Trophoblast cell (in vitro differentiated cells and primary cell): ENCODE measurements at regions not wholly inside any gene's neighbourhood (a gene's known extent, or its start where the extent isn't known, plus 50 kb on each side); places are given as distances from the start of the nearest gene placed in this dataset.

Source experiments
- DNase-seq, 2 donors: peaks; one replicate each; pipeline ENCODE4 v3.0.0-alpha.2; 2016
- H2AFZ ChIP-seq: 2 replicates; pipeline ENCODE4 v1.6.1; 2013; ENCODE audit warnings: low read length, moderate library complexity, mild to moderate bottlenecking; ENCODE audit not compliant: insufficient read depth, poor library complexity
- H2AK5ac ChIP-seq: 2 replicates; pipeline ENCODE4 v1.6.1; 2013; ENCODE audit warnings: mild to moderate bottlenecking, low read length
- H2BK120ac ChIP-seq: 2 replicates; pipeline ENCODE4 v1.6.1; 2013; ENCODE audit warnings: low read length, mild to moderate bottlenecking, moderate library complexity; ENCODE audit not compliant: insufficient read depth, poor library complexity
- H2BK12ac ChIP-seq: 2 replicates; pipeline ENCODE4 v1.6.1; 2013; ENCODE audit warnings: mild to moderate bottlenecking, low read length, moderate library complexity
- H2BK5ac ChIP-seq: 2 replicates; pipeline ENCODE4 v1.6.1; 2013; ENCODE audit warnings: low read length, low read depth, moderate library complexity, mild to moderate bottlenecking; ENCODE audit not compliant: poor library complexity
- H3K14ac ChIP-seq: 2 replicates; pipeline ENCODE4 v1.6.1; 2013; ENCODE audit warnings: mild to moderate bottlenecking, low read length
- H3K18ac ChIP-seq: 2 replicates; pipeline ENCODE4 v1.6.1; 2013; ENCODE audit warnings: mild to moderate bottlenecking, low read length
- H3K23ac ChIP-seq: 2 replicates; pipeline ENCODE4 v1.6.1; 2013; ENCODE audit warnings: low read length
- H3K27ac ChIP-seq: 2 replicates; pipeline ENCODE4 v1.5.1; 2013; ENCODE audit warnings: low read depth, mild to moderate bottlenecking, inconsistent platforms, low read length, moderate library complexity
- H3K27me3 ChIP-seq: 2 replicates; pipeline ENCODE4 v1.6.1; 2013; ENCODE audit warnings: inconsistent platforms, mild to moderate bottlenecking, low read length, moderate library complexity; ENCODE audit not compliant: insufficient read depth
- H3K36me3 ChIP-seq, 2 experiments: 1 replicate in 1 of 2; 2 replicates in 1 of 2; pipeline ENCODE4 v1.6.1; 2013; ENCODE audit warnings: low read length in 2 of 2, mild to moderate bottlenecking in 2 of 2, moderate library complexity in 1 of 2; ENCODE audit not compliant: insufficient read depth in 2 of 2, control insufficient read depth in 1 of 2
- H3K4ac ChIP-seq: 2 replicates; pipeline ENCODE4 v1.6.1; 2013; ENCODE audit warnings: low read depth, mild to moderate bottlenecking, low read length, moderate library complexity
- H3K4me1 ChIP-seq, 2 experiments: 1 replicate in 1 of 2; 2 replicates in 1 of 2; pipeline ENCODE4 v1.6.1; 2013; ENCODE audit warnings: low read length in 2 of 2, mild to moderate bottlenecking in 2 of 2, moderate library complexity in 1 of 2; ENCODE audit not compliant: insufficient read depth in 2 of 2, control insufficient read depth in 1 of 2
- H3K4me2 ChIP-seq: 2 replicates; pipeline ENCODE4 v1.6.1; 2013; ENCODE audit warnings: inconsistent platforms, mild to moderate bottlenecking, low read length, moderate library complexity
- H3K4me3 ChIP-seq: 2 replicates; pipeline ENCODE4 v1.5.1; 2013; ENCODE audit warnings: mild to moderate bottlenecking, low read depth, low read length, inconsistent platforms
- H3K79me1 ChIP-seq: one replicate; pipeline ENCODE4 v1.6.1; 2013; ENCODE audit warnings: low read length
- H3K79me2 ChIP-seq: 2 replicates; pipeline ENCODE4 v1.6.1; 2013; ENCODE audit warnings: low read length, mild to moderate bottlenecking; ENCODE audit not compliant: control insufficient read depth, insufficient read depth, poor library complexity
- H3K9ac ChIP-seq: 2 replicates; pipeline ENCODE4 v1.6.1; 2013; ENCODE audit warnings: mild to moderate bottlenecking, low read length
- H3K9me3 ChIP-seq: 2 replicates; pipeline ENCODE4 v1.6.1; 2013; ENCODE audit warnings: low read depth, mild to moderate bottlenecking, control low read depth, inconsistent platforms, low read length; ENCODE audit not compliant: insufficient read depth
- H4K12ac ChIP-seq: 2 replicates; pipeline ENCODE4 v1.6.1; 2013; ENCODE audit warnings: low read depth, mild to moderate bottlenecking, low read length, moderate library complexity
- H4K8ac ChIP-seq: 2 replicates; pipeline ENCODE4 v1.6.1; 2013; ENCODE audit warnings: low read depth, mild to moderate bottlenecking, low read length, moderate library complexity
- H4K91ac ChIP-seq: one replicate; pipeline ENCODE4 v1.6.1; 2013; ENCODE audit warnings: low read depth, mild to moderate bottlenecking, low read length, moderate library complexity
- WGBS: extraction: QIAGEN DNeasy Blood & Tissue Kit; methylation state at CpG from one replicate; pipeline ENCODE4 v1.1.7; 2013; ENCODE audit warnings: missing lambda C conversion rate; ENCODE audit not compliant: insufficient read length, insufficient coverage; ENCODE audit errors: extremely low coverage; 5-methylcytosine and 5-hydroxymethylcytosine counted together

- Histone ChIP-seq H3K36me3 (no peaks in the 10 kb centered on the region), H2AK5ac (no peak overlapping the region), H3K18ac (no peak overlapping the region), H3K4ac (no peak overlapping the region), H3K4me2 (no peak overlapping the region), H3K4me1 (no peaks in the 10 kb centered on the region), H3K14ac (no peak overlapping the region), H2BK12ac (no peak overlapping the region), H3K9ac (no peak overlapping the region), H2BK5ac (no peak overlapping the region), H3K79me2 (no peaks in the 10 kb centered on the region), H3K9me3 (no peaks in the 10 kb centered on the region), H2BK120ac (no peak overlapping the region), H4K12ac (no peak overlapping the region), H3K79me1 (no peaks in the 10 kb centered on the region), H3K27ac (no peak overlapping the region), H4K8ac (no peak overlapping the region), H2AFZ (no peak overlapping the region), H3K27me3 (no peaks in the 10 kb centered on the region), H3K23ac (no peak overlapping the region), H3K4me3 (no peak overlapping the region), H4K91ac (no peak overlapping the region)
- no peak for DNase-seq
- WGBS: no CpG with 5 or more reads among the region's 1 CpG
Observed at GRCh38 chr11:38446336-38446735, 1848.3 kb upstream of the RAG2 start.

GRCh38 chr11:38438091-38438490 lies 1840.1 kb upstream of the RAG2 start:
- Histone ChIP-seq H3K27me3 (no peaks in the 10 kb centered on the region), H2AK5ac (no peak overlapping the region), H3K27ac (no peak overlapping the region), H2BK120ac (no peak overlapping the region), H3K79me2 (no peaks in the 10 kb centered on the region), H2AFZ (no peak overlapping the region), H2BK12ac (no peak overlapping the region), H3K79me1 (no peaks in the 10 kb centered on the region), H3K4me3 (no peak overlapping the region), H4K8ac (no peak overlapping the region), H3K18ac (no peak overlapping the region), H3K23ac (no peak overlapping the region), H2BK5ac (no peak overlapping the region), H3K4ac (no peak overlapping the region), H3K9me3 (no peaks in the 10 kb centered on the region), H3K4me2 (no peak overlapping the region), H4K91ac (no peak overlapping the region), H3K36me3 (no peaks in the 10 kb centered on the region), H4K12ac (no peak overlapping the region), H3K9ac (no peak overlapping the region), H3K14ac (no peak overlapping the region), H3K4me1 (no peaks in the 10 kb centered on the region)
- DNase-seq: no peak

- Histone ChIP-seq H3K18ac (no peak overlapping the region), H3K79me2 (no peaks in the 10 kb centered on the region), H3K36me3 (no peaks in the 10 kb centered on the region), H3K4me3 (no peak overlapping the region), H3K4ac (no peak overlapping the region), H3K4me2 (no peak overlapping the region), H3K14ac (no peak overlapping the region), H3K4me1 (no peaks in the 10 kb centered on the region), H2BK5ac (no peak overlapping the region), H3K79me1 (no peaks in the 10 kb centered on the region), H2AFZ (no peak overlapping the region), H3K27ac (no peak overlapping the region), H2BK12ac (no peak overlapping the region), H4K8ac (no peak overlapping the region), H2BK120ac (no peak overlapping the region), H3K23ac (no peak overlapping the region), H3K9ac (no peak overlapping the region), H2AK5ac (no peak overlapping the region), H3K27me3 (no peaks in the 10 kb centered on the region), H4K12ac (no peak overlapping the region), H4K91ac (no peak overlapping the region), H3K9me3 (no peaks in the 10 kb centered on the region)
- no peak for DNase-seq
- WGBS: no CpG with 5 or more reads among the region's 3 CpGs
Observed at GRCh38 chr11:38425578-38425977, 1827.5 kb upstream of the RAG2 start.

GRCh38 chr11:38423042-38423441 lies 1825.0 kb upstream of the RAG2 start:
- Histone ChIP-seq H2BK12ac (no peak overlapping the region), H3K36me3 (no peaks in the 10 kb centered on the region), H2BK5ac (no peak overlapping the region), H2AK5ac (no peak overlapping the region), H3K79me1 (no peaks in the 10 kb centered on the region), H3K4me3 (no peak overlapping the region), H3K9me3 (no peaks in the 10 kb centered on the region), H3K4me2 (no peak overlapping the region), H3K14ac (no peak overlapping the region), H3K23ac (no peak overlapping the region), H2BK120ac (no peak overlapping the region), H3K4ac (no peak overlapping the region), H3K79me2 (no peaks in the 10 kb centered on the region), H4K8ac (no peak overlapping the region), H3K18ac (no peak overlapping the region), H4K12ac (no peak overlapping the region), H4K91ac (no peak overlapping the region), H3K27ac (no peak overlapping the region), H3K9ac (no peak overlapping the region), H3K4me1 (no peaks in the 10 kb centered on the region), H2AFZ (no peak overlapping the region), H3K27me3 (no peaks in the 10 kb centered on the region)
- DNase-seq: no peak
- no CpG with 5 or more reads among the region's 2 CpGs for WGBS

GRCh38 chr11:38416141-38416540 lies 1818.1 kb upstream of the RAG2 start:
- H2AK5ac ChIP-seq: no peak overlapping the region
- no peaks in the 10 kb centered on the region for H3K79me2 ChIP-seq
- H2BK120ac ChIP-seq: no peak overlapping the region
- no peak overlapping the region for H3K23ac ChIP-seq
- no peak overlapping the region for H2BK5ac ChIP-seq
- DNase-seq: no peak
- H3K4ac ChIP-seq: no peak overlapping the region
- H3K4me3 ChIP-seq: no peak overlapping the region
- no CpG with 5 or more reads among the region's 4 CpGs for WGBS
- H4K12ac ChIP-seq: no peak overlapping the region
- H3K36me3 ChIP-seq: no peaks in the 10 kb centered on the region
- H4K91ac ChIP-seq: no peak overlapping the region
- no peak overlapping the region for H3K14ac ChIP-seq
- H2AFZ ChIP-seq: no peak overlapping the region
- no peaks in the 10 kb centered on the region for H3K9me3 ChIP-seq
- H3K4me2 ChIP-seq: no peak overlapping the region
- no peak overlapping the region for H3K27ac ChIP-seq
- no peaks in the 10 kb centered on the region for H3K79me1 ChIP-seq
- H3K9ac ChIP-seq: no peak overlapping the region
- H3K27me3 ChIP-seq: no peaks in the 10 kb centered on the region
- H3K4me1 ChIP-seq: no peaks in the 10 kb centered on the region
- no peak overlapping the region for H4K8ac ChIP-seq
- H2BK12ac ChIP-seq: no peak overlapping the region
- no peak overlapping the region for H3K18ac ChIP-seq
